H1 (cell line): ENCODE measurements at regions not wholly inside any gene's neighbourhood (a gene's known extent, or its start where the extent isn't known, plus 50 kb on each side); places are given as distances from the start of the nearest gene placed in this dataset.

Experiments used
- CTCF ChIA-PET: fragments of 300-600 bp; sonication (Branson Sonifier 250); formaldehyde crosslinking; loops from one replicate; lab custom pipeline; 2021; ENCODE audit not compliant: partially characterized antibody; lab: Charles Lee
- POLR2A ChIA-PET: fragments of 300-600 bp; sonication (Branson Sonifier 250); formaldehyde crosslinking; loops from one replicate; lab custom pipeline; 2021; ENCODE audit warnings: inconsistent platforms; ENCODE audit not compliant: partially characterized antibody; lab: Charles Lee
- DNase-seq, 2 experiments: peaks; one replicate each; pipeline versions ENCODE4 v3.0.0 to v3.0.0-alpha.2; 2010 to 2022; ENCODE audit warnings: low spot score in 2 of 2, low read depth in 1 of 2, mixed read lengths in 1 of 2
- FAIRE-seq: peaks from 2 replicates; lab custom pipeline; 2011; peaks lifted over from hg19 to GRCh38; lab: Jason Lieb, UNC
- H2AFZ ChIP-seq: 2 replicates; pipeline ENCODE4 v1.8.1; 2012; ENCODE audit warnings: low read length, inconsistent platforms
- H2AK5ac ChIP-seq: 2 replicates; pipeline ENCODE4 v1.6.1; 2013; ENCODE audit warnings: low read depth, low read length
- H2BK120ac ChIP-seq: replicated peaks from 2 replicates; pipeline ENCODE3; 2013; ENCODE audit warnings: low read depth, low read length, inconsistent platforms
- H2BK12ac ChIP-seq: 2 replicates; pipeline ENCODE4 v1.6.1; 2013; ENCODE audit warnings: low read depth, low read length
- H2BK15ac ChIP-seq: 2 replicates; pipeline ENCODE4 v1.6.1; 2013; ENCODE audit warnings: low read length
- H2BK20ac ChIP-seq: 2 replicates; pipeline ENCODE4 v1.6.1; 2013; ENCODE audit warnings: low read length
- H2BK5ac ChIP-seq: 2 replicates; pipeline ENCODE4 v1.6.1; 2013; ENCODE audit warnings: low read depth, low read length
- H3K14ac ChIP-seq: 2 replicates; pipeline ENCODE4 v1.6.1; 2013; ENCODE audit warnings: inconsistent platforms; ENCODE audit not compliant: insufficient read length
- H3K18ac ChIP-seq: 2 replicates; pipeline ENCODE4 v1.6.1; 2013; ENCODE audit warnings: low read length; ENCODE audit errors: extremely low read depth
- H3K23ac ChIP-seq: 2 replicates; pipeline ENCODE4 v1.6.1; 2013; ENCODE audit warnings: inconsistent platforms; ENCODE audit not compliant: insufficient read length
- H3K23me2 ChIP-seq: 2 replicates; pipeline ENCODE4 v1.6.1; 2013; ENCODE audit warnings: low read depth, low read length
- H3K27ac ChIP-seq: 2 replicates; pipeline ENCODE4 v1.6.1; 2011; ENCODE audit warnings: low read depth, low read length, inconsistent platforms
- H3K27me3 ChIP-seq, 4 experiments: replicated peaks in 1 of 4; 1 replicate in 1 of 4; 2 replicates in 3 of 4; pipeline versions ENCODE4 v1.6.1 to v1.8.1; 2011 to 2013; ENCODE audit warnings: low read length in 3 of 4, mild to moderate bottlenecking in 3 of 4, inconsistent platforms in 2 of 4, mixed read lengths in 2 of 4, moderate library complexity in 1 of 4; ENCODE audit not compliant: control insufficient read depth in 3 of 4, insufficient read depth in 3 of 4; ENCODE audit errors: extremely low read depth in 1 of 4
- H3K36me3 ChIP-seq, 4 experiments: 2 replicates each; pipeline versions ENCODE4 v1.6.1 to v1.8.1; 2011 to 2013; ENCODE audit warnings: mild to moderate bottlenecking in 4 of 4, low read length in 3 of 4, moderate library complexity in 2 of 4, control low read depth in 1 of 4, inconsistent platforms in 1 of 4; ENCODE audit not compliant: insufficient read depth in 4 of 4, control insufficient read depth in 2 of 4
- H3K4ac ChIP-seq: replicated peaks from 2 replicates; pipeline ENCODE3; 2013; ENCODE audit warnings: low read length, low read depth, mixed read lengths, inconsistent platforms; ENCODE audit not compliant: insufficient read length
- H3K4me1 ChIP-seq, 4 experiments: replicated peaks in 1 of 4; 1 replicate in 1 of 4; 2 replicates in 3 of 4; pipeline versions ENCODE4 v1.6.1 to v1.8.1; 2011 to 2013; ENCODE audit warnings: low read length in 3 of 4, inconsistent platforms in 2 of 4, mixed read lengths in 1 of 4; ENCODE audit not compliant: insufficient read depth in 4 of 4, control insufficient read depth in 3 of 4
- H3K4me2 ChIP-seq, 2 experiments: 2 replicates each; pipeline versions ENCODE4 v1.6.1 to v1.8.1; 2011 to 2013; ENCODE audit warnings: low read depth in 2 of 2, low read length in 2 of 2, control low read depth in 1 of 2, inconsistent platforms in 1 of 2, mild to moderate bottlenecking in 1 of 2; ENCODE audit not compliant: insufficient read depth in 1 of 2
- H3K4me3 ChIP-seq, 4 experiments: fragments of 200-600, 300-600 bp in 1 of 4; sonication (generic), shearing (Covaris generic), sonication (Bioruptor Twin) in 1 of 4; 2 replicates each; pipeline versions ENCODE4 v1.5.1 to v1.8.1; 2011 to 2016; ENCODE audit warnings: low read length in 4 of 4, low read depth in 3 of 4, control low read depth in 2 of 4, inconsistent platforms in 2 of 4, mild to moderate bottlenecking in 2 of 4, mixed read lengths in 1 of 4, moderate library complexity in 1 of 4; ENCODE audit not compliant: insufficient read depth in 2 of 4; ENCODE audit errors: extremely low read depth in 1 of 4
- H3K56ac ChIP-seq: replicated peaks from 2 replicates; pipeline ENCODE3; 2013; ENCODE audit warnings: low read depth, mild to moderate bottlenecking, mixed read lengths, low read length, inconsistent platforms; ENCODE audit not compliant: insufficient read length
- H3K79me1 ChIP-seq: 2 replicates; pipeline ENCODE4 v1.6.1; 2013; ENCODE audit warnings: low read depth, low read length, control low read depth
- H3K79me2 ChIP-seq, 2 experiments: 2 replicates each; pipeline versions ENCODE4 v1.6.1 to v1.8.1; 2012 to 2013; ENCODE audit warnings: low read length in 2 of 2, mild to moderate bottlenecking in 2 of 2, inconsistent platforms in 1 of 2; ENCODE audit not compliant: insufficient read depth in 2 of 2, control insufficient read depth in 1 of 2
- H3K9ac ChIP-seq, 4 experiments: replicated peaks in 1 of 4; 1 replicate in 1 of 4; 2 replicates in 3 of 4; pipeline versions ENCODE4 v1.6.1 to v1.8.1; 2011 to 2013; ENCODE audit warnings: low read depth in 3 of 4, low read length in 3 of 4, control low read depth in 2 of 4, mild to moderate bottlenecking in 2 of 4, moderate library complexity in 2 of 4, inconsistent platforms in 1 of 4; ENCODE audit errors: extremely low read depth in 1 of 4
- H3K9me3 ChIP-seq, 2 experiments: 2 replicates each; pipeline versions ENCODE4 v1.6.1 to v1.8.1; 2012 to 2013; ENCODE audit warnings: mild to moderate bottlenecking in 2 of 2, moderate library complexity in 2 of 2, control low read depth in 1 of 2, inconsistent platforms in 1 of 2, low read depth in 1 of 2, low read length in 1 of 2, mixed read lengths in 1 of 2; ENCODE audit not compliant: insufficient read depth in 2 of 2
- H4K20me1 ChIP-seq, 2 experiments: replicated peaks in 1 of 2; 2 replicates each; pipeline versions ENCODE3 to v1.8.1; 2011 to 2013; ENCODE audit warnings: inconsistent platforms in 2 of 2, low read length in 2 of 2, mild to moderate bottlenecking in 1 of 2; ENCODE audit not compliant: insufficient read depth in 2 of 2, control insufficient read depth in 1 of 2
- H4K5ac ChIP-seq: 2 replicates; pipeline ENCODE4 v1.6.1; 2013; ENCODE audit warnings: low read length, low read depth, mixed read lengths, inconsistent platforms; ENCODE audit not compliant: insufficient read length
- H4K8ac ChIP-seq: 2 replicates; pipeline ENCODE4 v1.8.0; 2013; ENCODE audit warnings: mild to moderate bottlenecking, moderate library complexity, low read length, inconsistent platforms; ENCODE audit not compliant: insufficient read depth; ENCODE audit errors: extremely low read depth
- H4K91ac ChIP-seq: replicated peaks from 2 replicates; pipeline ENCODE3; 2013; ENCODE audit warnings: low read length, mixed read lengths, inconsistent platforms; ENCODE audit not compliant: insufficient read length
- SIX5 ChIP-seq: IDR thresholded peaks from 2 replicates; pipeline ENCODE4 v1.6.1; 2011; ENCODE audit warnings: mild to moderate bottlenecking, low read depth, low read length
- WGBS, 2 experiments: shearing (Covaris generic) in 1 of 2; methylation state at CpG; one replicate each; pipeline versions ENCODE4 v1.1.6 to v1.1.7; 2013 to 2015; ENCODE audit warnings: low lambda C conversion rate in 2 of 2, mixed read lengths in 2 of 2, inconsistent platforms in 1 of 2, low coverage in 1 of 2, missing lambda C conversion rate in 1 of 2; ENCODE audit not compliant: insufficient replicate concordance in 2 of 2, insufficient coverage in 1 of 2, insufficient read length in 1 of 2; ENCODE audit errors: extremely low coverage in 1 of 2, missing lambda C conversion rate in 1 of 2; 5-methylcytosine and 5-hydroxymethylcytosine counted together

DNA sequence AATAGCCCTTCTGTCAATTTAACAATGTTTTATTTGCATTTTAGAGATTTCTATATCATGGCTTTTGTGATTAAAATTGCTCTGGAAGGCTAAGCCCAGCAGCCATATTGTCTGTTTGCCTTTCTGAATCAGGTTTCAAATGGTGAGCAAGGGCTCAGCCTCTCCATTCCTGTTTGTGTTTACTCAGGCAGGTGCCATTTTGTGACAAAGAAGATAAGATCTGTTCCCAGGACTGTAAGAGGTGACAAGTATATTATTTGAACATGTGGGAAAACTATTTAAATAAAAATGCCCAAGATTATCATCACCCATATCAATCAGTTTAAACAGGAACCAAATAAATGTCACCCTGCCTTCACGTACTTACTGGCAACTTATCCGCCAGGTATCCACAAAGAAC is 641.3 kb upstream of the KLF4 start:
- Histone ChIP-seq H3K4me1 (peaks cover 0 to 4% (median 0%) of the 10 kb centered on the region in 4 experiments; a peak in 2 of 7 replicates), H3K36me3 (no peaks in the 10 kb centered on the region), H4K20me1 (no peaks in the 10 kb centered on the region), H3K9me3 (no peaks in the 10 kb centered on the region), H3K9ac (no peak overlapping the region), H3K23me2 (no peaks in the 10 kb centered on the region), H3K27ac (no peak overlapping the region), H2BK120ac (no peak overlapping the region), H2AFZ (peak overlapping the region; percentile 90; the same call in 1 of the 2 replicates), H3K4me3 (no peak overlapping the region), H3K14ac (no peak overlapping the region), H3K79me2 (no peaks in the 10 kb centered on the region), H2BK5ac (no peak overlapping the region), H2BK12ac (no peak overlapping the region), H4K5ac (no peak overlapping the region), H2BK15ac (no peak overlapping the region), H2AK5ac (no peak overlapping the region), H3K4ac (no peak overlapping the region), H3K18ac (no peak overlapping the region), H4K8ac (no peak overlapping the region), H3K4me2 (no peak overlapping the region), H2BK20ac (no peak overlapping the region), H3K23ac (no peak overlapping the region), H3K27me3 (no peaks in the 10 kb centered on the region), H3K56ac (no peak overlapping the region), H3K79me1 (no peaks in the 10 kb centered on the region), H4K91ac (no peak overlapping the region)
- FAIRE-seq (no peak), DNase-seq (no peak)
- WGBS, 2 experiments, result 96% methylated on average over 2 of the region's 2 CpGs; no CpG with 5 or more reads in 1 of the 2 experiments
- ChIA-PET CTCF (interaction anchor here (0.9 kb wide), 1 partner anchor 260 kb away, joined by 3 read pairs; no protein-coding TSS in a partner anchor), POLR2A (no interaction called here)
- TF ChIP-seq SIX5, result no peak
